ENCODE measurements at regions not wholly inside any gene's neighbourhood (a gene's known extent, or its start where the extent isn't known, plus 50 kb on each side); places are given as distances from the start of the nearest gene placed in this dataset.

DNA sequence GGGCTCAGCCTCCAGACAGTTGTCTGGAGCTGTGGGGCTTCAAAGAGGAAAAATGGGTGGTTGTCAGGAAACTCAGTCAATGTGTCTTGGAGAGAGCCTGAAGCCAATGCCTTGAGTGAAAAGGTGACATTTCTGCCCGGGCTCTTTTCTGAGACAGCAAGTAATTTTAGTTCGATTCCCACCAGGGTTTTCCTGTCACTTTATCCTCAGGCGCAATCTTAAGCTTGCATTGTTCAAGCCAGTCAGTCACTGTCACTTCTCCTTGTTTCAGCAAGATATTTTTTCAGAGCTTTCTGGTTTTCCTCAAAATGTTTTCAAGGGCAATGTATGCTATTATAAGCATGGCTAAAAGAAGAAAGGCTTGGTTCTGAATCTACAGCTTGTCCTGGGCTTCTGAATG is 404.7 kb upstream of the SEL1L start:
- WGBS = 42% methylated on average over 3 of the region's 3 CpGs
- Histone ChIP-seq H3K36me3 (ENCODE audit: control insufficient read depth in 2 of 2, insufficient read depth in 2 of 2, low read length in 1 of 2) (no peaks in the 10 kb centered on the region), H3K4me1 (ENCODE audit: control insufficient read depth in 2 of 2, insufficient read depth in 2 of 2, low read length in 2 of 2) (no peaks in the 10 kb centered on the region), H3K4me3 (ENCODE audit: low read length in 2 of 2) (no peak overlapping the region), H3K27me3 (ENCODE audit: control insufficient read depth in 2 of 2, insufficient read depth in 1 of 2, low read length in 1 of 2) (no peaks in the 10 kb centered on the region), H3K27ac (ENCODE audit: low read depth in 1 of 2, low read length in 1 of 2) (no peak overlapping the region), H3K9me3 (ENCODE audit: control insufficient read depth in 2 of 2, insufficient read depth in 1 of 2, low read length in 1 of 2) (no peaks in the 10 kb centered on the region)
- DNase-seq (ENCODE audit: low read depth in 6 of 9, low spot score in 9 of 9) = no peak

DNA sequence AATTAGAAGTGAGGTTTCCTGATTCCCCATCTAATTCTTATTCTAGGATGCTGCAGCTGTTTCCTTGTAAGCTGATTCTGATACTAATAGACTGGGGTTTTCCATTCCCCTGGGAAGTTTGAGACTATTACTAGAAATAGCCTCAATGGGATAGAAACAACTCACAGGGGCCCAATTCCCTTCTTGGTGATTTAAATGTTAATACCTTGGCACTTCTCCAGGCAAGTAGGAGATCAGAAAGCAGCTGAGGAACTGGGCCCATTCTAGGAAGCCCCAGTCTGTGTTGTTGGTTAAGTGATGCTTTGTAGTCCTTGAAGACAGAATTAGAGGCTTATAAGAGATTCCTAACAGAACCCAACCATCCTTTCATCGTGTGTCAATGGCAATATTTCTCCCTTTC is 407.0 kb upstream of the SEL1L start:
- no peaks in the 10 kb centered on the region for H3K36me3 ChIP-seq (ENCODE audit: control insufficient read depth in 2 of 2, insufficient read depth in 2 of 2, low read length in 1 of 2)
- H3K27ac ChIP-seq (ENCODE audit: low read depth in 1 of 2, low read length in 1 of 2) = no peak overlapping the region
- DNase-seq (ENCODE audit: low read depth in 6 of 9, low spot score in 9 of 9) = no peak
- H3K27me3 ChIP-seq (ENCODE audit: control insufficient read depth in 2 of 2, insufficient read depth in 1 of 2, low read length in 1 of 2) = no peaks in the 10 kb centered on the region
- 63% methylated on average over 1 of the region's 1 CpG for WGBS
- no peak overlapping the region for H3K4me3 ChIP-seq (ENCODE audit: low read length in 2 of 2)
- no peaks in the 10 kb centered on the region for H3K4me1 ChIP-seq (ENCODE audit: control insufficient read depth in 2 of 2, insufficient read depth in 2 of 2, low read length in 2 of 2)
- H3K9me3 ChIP-seq (ENCODE audit: control insufficient read depth in 2 of 2, insufficient read depth in 1 of 2, low read length in 1 of 2) = no peaks in the 10 kb centered on the region

DNA sequence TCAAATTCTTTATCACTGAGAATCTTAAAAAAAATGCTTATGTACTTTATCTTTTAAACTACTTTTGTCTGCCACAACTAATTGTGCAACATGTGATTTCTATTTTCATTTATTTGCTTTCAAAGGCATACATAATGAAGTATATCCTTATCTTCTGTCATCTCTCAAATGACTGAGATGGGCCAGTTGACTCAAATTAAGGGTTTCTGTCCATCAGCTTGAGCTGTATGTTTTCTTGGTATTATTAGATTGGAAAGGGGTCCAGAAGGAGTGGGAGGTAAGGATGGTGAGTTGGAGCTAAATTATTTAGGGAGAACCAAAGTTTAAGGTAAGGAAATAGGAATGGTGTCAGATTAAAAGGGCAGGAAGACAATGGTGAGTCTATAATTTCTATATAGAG is 408.4 kb upstream of the SEL1L start:
- no peaks in the 10 kb centered on the region for H3K27me3 ChIP-seq (ENCODE audit: control insufficient read depth in 2 of 2, insufficient read depth in 1 of 2, low read length in 1 of 2)
- H3K36me3 ChIP-seq (ENCODE audit: control insufficient read depth in 2 of 2, insufficient read depth in 2 of 2, low read length in 1 of 2) = no peaks in the 10 kb centered on the region
- no peaks in the 10 kb centered on the region for H3K9me3 ChIP-seq (ENCODE audit: control insufficient read depth in 2 of 2, insufficient read depth in 1 of 2, low read length in 1 of 2)
- no peak overlapping the region for H3K4me3 ChIP-seq (ENCODE audit: low read length in 2 of 2)
- DNase-seq (ENCODE audit: low read depth in 6 of 9, low spot score in 9 of 9) = no peak
- no peaks in the 10 kb centered on the region for H3K4me1 ChIP-seq (ENCODE audit: control insufficient read depth in 2 of 2, insufficient read depth in 2 of 2, low read length in 2 of 2)
- no peak overlapping the region for H3K27ac ChIP-seq (ENCODE audit: low read depth in 1 of 2, low read length in 1 of 2)

DNA sequence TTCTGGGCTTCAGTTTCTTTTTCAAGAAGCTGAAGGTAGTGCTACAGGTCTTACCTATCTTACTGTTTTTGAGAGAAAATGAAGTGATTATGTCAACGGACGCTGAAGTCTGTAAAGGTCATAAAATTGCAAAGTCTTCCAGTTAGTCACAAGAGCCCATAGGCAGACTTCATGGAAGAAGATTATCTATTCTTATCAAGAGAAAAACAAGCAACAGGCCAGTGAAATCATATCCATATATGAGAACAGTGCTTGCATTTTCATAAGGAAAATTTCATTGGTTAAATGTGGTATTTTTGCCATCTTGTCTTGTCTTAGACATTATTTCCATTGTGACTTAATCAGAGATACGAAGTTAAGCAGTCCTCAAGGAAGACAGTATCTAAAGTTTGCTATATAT is 412.7 kb upstream of the SEL1L start:
- Histone ChIP-seq H3K36me3 (ENCODE audit: control insufficient read depth in 2 of 2, insufficient read depth in 2 of 2, low read length in 1 of 2) (no peaks in the 10 kb centered on the region), H3K9me3 (ENCODE audit: control insufficient read depth in 2 of 2, insufficient read depth in 1 of 2, low read length in 1 of 2) (no peaks in the 10 kb centered on the region), H3K4me3 (ENCODE audit: low read length in 2 of 2) (no peak overlapping the region), H3K27me3 (ENCODE audit: control insufficient read depth in 2 of 2, insufficient read depth in 1 of 2, low read length in 1 of 2) (no peaks in the 10 kb centered on the region), H3K4me1 (ENCODE audit: control insufficient read depth in 2 of 2, insufficient read depth in 2 of 2, low read length in 2 of 2) (no peaks in the 10 kb centered on the region), H3K27ac (ENCODE audit: low read depth in 1 of 2, low read length in 1 of 2) (no peak overlapping the region)
- 92% methylated on average over 3 of the region's 3 CpGs for WGBS
- DNase-seq (ENCODE audit: low read depth in 6 of 9, low spot score in 9 of 9) = no peak

DNA sequence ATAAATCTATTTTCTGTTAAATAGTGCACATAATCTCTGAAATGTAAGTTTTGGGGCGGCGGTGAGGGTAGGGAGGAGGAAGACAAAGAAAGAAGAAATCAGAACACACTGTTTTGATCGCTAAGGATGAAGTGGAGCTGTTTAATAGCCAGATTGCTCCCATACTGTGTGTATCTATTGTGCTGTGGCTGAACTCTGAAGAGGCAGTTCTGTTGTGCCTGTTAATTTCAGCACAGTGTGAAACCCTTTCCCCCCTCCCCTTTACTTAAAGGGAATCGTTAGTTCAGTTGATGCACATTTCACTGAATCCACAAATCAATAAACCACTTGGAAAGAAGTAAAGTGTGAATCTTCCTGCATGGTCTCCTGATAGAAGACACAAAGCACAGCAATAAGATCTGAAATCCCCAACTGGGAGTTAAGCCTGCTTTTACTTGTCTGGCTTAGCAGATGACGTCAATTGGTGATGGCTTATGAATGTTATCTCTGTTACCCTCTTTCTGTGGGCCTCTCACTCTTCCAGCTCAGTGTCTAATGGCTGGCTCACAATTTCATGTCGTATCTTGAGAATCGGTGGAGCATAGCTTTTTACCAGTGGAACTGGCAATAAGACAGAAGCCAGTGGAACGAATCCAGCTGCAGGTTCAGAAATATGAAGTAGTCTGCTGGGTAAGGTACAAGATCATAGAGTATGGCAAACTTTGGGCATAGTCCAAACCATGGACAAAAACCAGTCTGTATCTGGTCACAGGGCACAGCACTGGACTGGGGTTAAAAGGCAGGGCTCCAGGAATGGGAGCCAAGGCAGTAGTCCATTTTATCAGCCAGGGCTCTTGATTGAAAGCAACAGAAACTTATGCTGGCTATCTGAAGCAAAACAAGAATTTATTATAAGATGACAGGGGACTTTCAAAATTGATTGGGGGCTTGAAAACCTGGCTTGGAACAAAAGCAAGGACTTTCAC is 413.5 kb upstream of the SEL1L start:
- Histone ChIP-seq H3K36me3 (ENCODE audit: control insufficient read depth in 2 of 2, insufficient read depth in 2 of 2, low read length in 1 of 2) (no peaks in the 10 kb centered on the region), H3K27me3 (ENCODE audit: control insufficient read depth in 2 of 2, insufficient read depth in 1 of 2, low read length in 1 of 2) (no peaks in the 10 kb centered on the region), H3K4me3 (ENCODE audit: low read length in 2 of 2) (no peak overlapping the region), H3K27ac (ENCODE audit: low read depth in 1 of 2, low read length in 1 of 2) (no peak overlapping the region), H3K4me1 (ENCODE audit: control insufficient read depth in 2 of 2, insufficient read depth in 2 of 2, low read length in 2 of 2) (no peaks in the 10 kb centered on the region), H3K9me3 (ENCODE audit: control insufficient read depth in 2 of 2, insufficient read depth in 1 of 2, low read length in 1 of 2) (no peaks in the 10 kb centered on the region)
- WGBS = 84% methylated on average over 8 of the region's 8 CpGs
- peak in 1 of 9 donors; percentile 1 for DNase-seq (ENCODE audit: low read depth in 6 of 9, low spot score in 9 of 9)

DNA sequence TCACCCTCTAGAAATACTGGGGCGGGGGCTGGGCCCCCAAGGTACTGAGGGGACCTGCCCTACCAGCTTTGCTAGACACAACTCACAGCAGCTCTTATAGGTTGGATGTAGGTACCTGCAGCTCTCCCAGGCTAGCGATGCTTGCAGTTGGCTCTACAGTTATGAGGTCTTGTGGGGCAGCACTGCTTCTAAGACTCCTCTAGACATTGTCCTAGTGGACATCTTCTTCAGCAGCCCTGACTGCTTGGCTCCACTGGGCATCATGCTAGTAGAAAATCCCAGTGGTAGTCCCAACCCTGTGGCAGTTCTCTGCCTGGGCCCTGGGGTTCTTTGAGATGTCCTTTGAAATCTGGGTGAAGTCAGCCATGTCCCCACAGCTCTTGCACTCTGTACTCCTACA is 419.3 kb upstream of the SEL1L start:
- Histone ChIP-seq H3K27me3 (ENCODE audit: control insufficient read depth in 2 of 2, insufficient read depth in 1 of 2, low read length in 1 of 2) (no peaks in the 10 kb centered on the region), H3K27ac (ENCODE audit: low read depth in 1 of 2, low read length in 1 of 2) (no peak overlapping the region), H3K36me3 (ENCODE audit: control insufficient read depth in 2 of 2, insufficient read depth in 2 of 2, low read length in 1 of 2) (no peaks in the 10 kb centered on the region), H3K9me3 (ENCODE audit: control insufficient read depth in 2 of 2, insufficient read depth in 1 of 2, low read length in 1 of 2) (no peaks in the 10 kb centered on the region), H3K4me3 (ENCODE audit: low read length in 2 of 2) (no peak overlapping the region), H3K4me1 (ENCODE audit: control insufficient read depth in 2 of 2, insufficient read depth in 2 of 2, low read length in 2 of 2) (no peaks in the 10 kb centered on the region)
- no peak for DNase-seq (ENCODE audit: low read depth in 6 of 9, low spot score in 9 of 9)
- WGBS = 81% methylated on average over 2 of the region's 2 CpGs

DNA sequence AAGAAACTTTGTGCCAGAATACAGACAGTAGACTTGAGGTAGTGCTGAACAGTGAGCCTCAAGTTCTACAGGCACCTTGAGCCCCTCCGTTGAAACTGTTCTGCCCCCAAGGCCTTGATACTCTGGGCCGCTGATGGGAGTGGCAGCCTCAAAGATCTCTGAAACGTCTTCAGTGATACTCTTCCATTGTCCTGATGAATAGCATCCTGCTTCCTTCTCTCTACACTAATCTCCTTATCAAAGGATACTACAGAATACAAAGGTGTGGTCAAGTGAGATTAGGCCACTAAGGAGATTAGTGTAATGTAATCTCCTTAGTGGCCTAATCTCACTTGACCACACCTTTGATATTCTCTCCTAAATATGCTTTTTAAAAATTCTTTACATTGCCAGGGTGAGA is 419.8 kb upstream of the SEL1L start:
- no peaks in the 10 kb centered on the region for H3K27me3 ChIP-seq (ENCODE audit: control insufficient read depth in 2 of 2, insufficient read depth in 1 of 2, low read length in 1 of 2)
- H3K9me3 ChIP-seq (ENCODE audit: control insufficient read depth in 2 of 2, insufficient read depth in 1 of 2, low read length in 1 of 2) = no peaks in the 10 kb centered on the region
- 74% methylated on average over 3 of the region's 3 CpGs for WGBS

DNA sequence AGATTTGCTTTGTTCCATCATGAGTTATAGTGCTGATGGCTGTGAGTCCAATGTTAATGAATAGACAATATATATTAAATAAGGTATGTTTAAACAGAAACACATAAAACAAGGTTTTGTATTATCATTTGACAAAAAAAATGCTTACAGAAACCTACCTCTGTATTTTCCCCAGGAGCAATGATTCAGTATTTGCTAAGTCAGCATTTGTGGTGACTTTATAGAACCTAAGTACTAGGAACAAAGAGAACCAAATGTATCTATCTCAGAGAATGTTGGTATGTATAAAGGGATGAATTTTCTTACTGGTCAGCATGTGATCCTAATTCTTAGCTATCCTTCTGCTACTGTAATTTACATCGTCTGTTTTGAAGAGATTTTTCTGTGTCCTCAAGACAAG is 421.5 kb upstream of the SEL1L start:
- Histone ChIP-seq H3K27me3 (ENCODE audit: control insufficient read depth in 2 of 2, insufficient read depth in 1 of 2, low read length in 1 of 2) (no peaks in the 10 kb centered on the region), H3K27ac (ENCODE audit: low read depth in 1 of 2, low read length in 1 of 2) (no peak overlapping the region), H3K9me3 (ENCODE audit: control insufficient read depth in 2 of 2, insufficient read depth in 1 of 2, low read length in 1 of 2) (no peaks in the 10 kb centered on the region), H3K36me3 (ENCODE audit: control insufficient read depth in 2 of 2, insufficient read depth in 2 of 2, low read length in 1 of 2) (no peaks in the 10 kb centered on the region), H3K4me1 (ENCODE audit: control insufficient read depth in 2 of 2, insufficient read depth in 2 of 2, low read length in 2 of 2) (no peaks in the 10 kb centered on the region), H3K4me3 (ENCODE audit: low read length in 2 of 2) (no peak overlapping the region)
- 97% methylated on average over 1 of the region's 1 CpG for WGBS
- no peak for DNase-seq (ENCODE audit: low read depth in 6 of 9, low spot score in 9 of 9)

More for the DNA sequence above, 419.8 kb upstream of the SEL1L start:
- H3K36me3 ChIP-seq (ENCODE audit: control insufficient read depth in 2 of 2, insufficient read depth in 2 of 2, low read length in 1 of 2) = no peaks in the 10 kb centered on the region
- H3K27ac ChIP-seq (ENCODE audit: low read depth in 1 of 2, low read length in 1 of 2) = no peak overlapping the region
- no peak overlapping the region for H3K4me3 ChIP-seq (ENCODE audit: low read length in 2 of 2)
- no peaks in the 10 kb centered on the region for H3K4me1 ChIP-seq (ENCODE audit: control insufficient read depth in 2 of 2, insufficient read depth in 2 of 2, low read length in 2 of 2)
- DNase-seq (ENCODE audit: low read depth in 6 of 9, low spot score in 9 of 9) = no peak

DNA sequence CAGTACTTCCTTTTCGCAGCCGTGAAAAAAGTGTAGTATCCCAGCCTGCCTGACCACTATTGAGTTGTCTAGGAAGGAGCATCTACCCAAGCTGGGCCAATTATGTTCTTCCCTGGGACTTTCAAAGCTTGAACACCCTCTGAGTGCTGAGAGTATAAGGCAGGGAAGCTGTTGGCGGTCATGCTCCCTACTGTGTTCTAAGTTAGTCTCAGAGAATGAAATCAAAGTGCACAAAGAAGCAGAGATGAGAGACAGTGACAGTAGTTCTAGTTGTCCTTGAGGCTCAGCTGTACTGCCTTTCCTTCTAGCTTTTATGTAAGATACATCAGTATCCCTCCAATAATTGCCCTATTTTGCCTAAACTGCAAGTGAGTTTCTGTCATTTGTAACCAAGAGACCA is 427.1 kb upstream of the SEL1L start:
- WGBS = 94% methylated on average over 3 of the region's 3 CpGs

More for the DNA sequence above, 427.1 kb upstream of the SEL1L start:
- Histone ChIP-seq H3K9me3 (ENCODE audit: control insufficient read depth in 2 of 2, insufficient read depth in 1 of 2, low read length in 1 of 2) (no peaks in the 10 kb centered on the region), H3K27ac (ENCODE audit: low read depth in 1 of 2, low read length in 1 of 2) (no peak overlapping the region), H3K36me3 (ENCODE audit: control insufficient read depth in 2 of 2, insufficient read depth in 2 of 2, low read length in 1 of 2) (no peaks in the 10 kb centered on the region), H3K4me3 (ENCODE audit: low read length in 2 of 2) (no peak overlapping the region), H3K4me1 (ENCODE audit: control insufficient read depth in 2 of 2, insufficient read depth in 2 of 2, low read length in 2 of 2) (no peaks in the 10 kb centered on the region), H3K27me3 (ENCODE audit: control insufficient read depth in 2 of 2, insufficient read depth in 1 of 2, low read length in 1 of 2) (no peaks in the 10 kb centered on the region)
- DNase-seq (ENCODE audit: low read depth in 6 of 9, low spot score in 9 of 9) = no peak

All from thymus (tissue), 11 donors.